Breast epithelium (tissue), 4 donors: ENCODE measurements at regions not wholly inside any gene's neighbourhood (a gene's known extent, or its start where the extent isn't known, plus 50 kb on each side); places are given as distances from the start of the nearest gene placed in this dataset.

Experiments
- DNase-seq, 2 donors: peaks; one replicate each; pipeline ENCODE4 v3.0.0-alpha.2; 2019; ENCODE audit warnings: low spot score in 2 of 2
- H3K27ac ChIP-seq, 2 donors: fragments of 200-600 bp; sonication (generic) in 1 of 2; one replicate each; pipeline ENCODE4 v1.5.1; 2016 to 2019; ENCODE audit warnings: mild to moderate bottlenecking in 1 of 2
- H3K27me3 ChIP-seq, 2 donors: fragments of 200-600 bp; sonication (generic) in 1 of 2; one replicate each; pipeline versions ENCODE4 v1.5.1 to v1.6.0; 2017 to 2019; ENCODE audit warnings: control low read depth in 1 of 2, mild to moderate bottlenecking in 1 of 2
- H3K36me3 ChIP-seq: fragments of 200-600 bp; one replicate; pipeline ENCODE4 v1.5.1; 2019
- H3K4me1 ChIP-seq, 2 donors: fragments of 200-600 bp; sonication (generic); one replicate each; pipeline ENCODE4 v1.5.1; 2016 to 2019; ENCODE audit warnings: control low read depth in 1 of 2
- H3K4me3 ChIP-seq, 3 donors: fragments of 200-600 bp; sonication (generic); 1 replicate in 2 of 3; 2 replicates in 1 of 3; pipeline ENCODE4 v1.5.1; 2016 to 2019; ENCODE audit warnings: mild to moderate bottlenecking in 3 of 3, moderate library complexity in 2 of 3
- H3K9me3 ChIP-seq, 2 donors: fragments of 200-600 bp; sonication (generic) in 1 of 2; one replicate each; pipeline ENCODE4 v1.5.1; 2016 to 2019; ENCODE audit warnings: control low read depth in 1 of 2
- POLR2A ChIP-seq: fragments of 450-650 bp; IDR thresholded peaks from one replicate; pipeline ENCODE4 v1.6.1; 2016; ENCODE audit warnings: antibody characterized with exemption, mild to moderate bottlenecking, moderate library complexity
- POLR2AphosphoS5 ChIP-seq, 3 donors: sonication (generic); formaldehyde crosslinking; IDR thresholded peaks; one replicate each; pipeline ENCODE4 v1.6.1; 2017; ENCODE audit warnings: antibody characterized with exemption in 3 of 3
- intact Hi-C: fragments of 100-400 bp; cut with DNase I; formaldehyde crosslinking; loops from one replicate; pipeline ENCODE4 v1.15.1; 2023; ENCODE audit warnings: low total_unique reads
- TF ChIP-seq, protein P1 (sequence below), 3 donors: fragments of 450-650 bp; IDR thresholded peaks; one replicate each; pipeline ENCODE4 v1.5.1; 2016 to 2017; ENCODE audit warnings: antibody characterized with exemption in 3 of 3, mild to moderate bottlenecking in 3 of 3, moderate library complexity in 3 of 3

DNA sequence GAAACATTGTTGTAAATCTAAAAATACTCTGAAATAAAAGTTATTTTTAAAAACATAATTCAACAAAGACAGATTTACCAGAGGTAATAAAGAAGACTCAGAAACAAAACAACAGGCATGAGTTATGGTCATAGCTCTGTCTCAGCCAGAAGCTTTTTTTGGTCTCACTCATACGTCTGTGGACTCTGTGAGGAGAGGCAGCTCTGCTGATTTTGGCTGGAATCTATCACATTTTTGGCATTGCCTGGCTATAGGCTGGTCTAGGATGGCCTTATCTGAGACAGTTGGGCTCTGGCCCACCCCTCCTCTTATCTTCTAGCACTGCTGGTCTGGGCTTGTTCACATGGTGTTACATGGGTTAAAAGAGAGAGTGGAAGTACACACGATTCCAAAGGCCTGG lies 514.0 kb upstream of the BTBD3 start:
- Histone ChIP-seq H3K4me3 (no peak overlapping the region), H3K4me1 (no peaks in the 10 kb centered on the region), H3K36me3 (no peaks in the 10 kb centered on the region), H3K9me3 (no peaks in the 10 kb centered on the region), H3K27me3 (no peaks in the 10 kb centered on the region), H3K27ac (no peak overlapping the region)
- TF ChIP-seq POLR2AphosphoS5 (IDR thresholded peaks at IDR 0.05): no peak
- TF ChIP-seq POLR2A: no peak
- TF ChIP-seq, protein P1, sequence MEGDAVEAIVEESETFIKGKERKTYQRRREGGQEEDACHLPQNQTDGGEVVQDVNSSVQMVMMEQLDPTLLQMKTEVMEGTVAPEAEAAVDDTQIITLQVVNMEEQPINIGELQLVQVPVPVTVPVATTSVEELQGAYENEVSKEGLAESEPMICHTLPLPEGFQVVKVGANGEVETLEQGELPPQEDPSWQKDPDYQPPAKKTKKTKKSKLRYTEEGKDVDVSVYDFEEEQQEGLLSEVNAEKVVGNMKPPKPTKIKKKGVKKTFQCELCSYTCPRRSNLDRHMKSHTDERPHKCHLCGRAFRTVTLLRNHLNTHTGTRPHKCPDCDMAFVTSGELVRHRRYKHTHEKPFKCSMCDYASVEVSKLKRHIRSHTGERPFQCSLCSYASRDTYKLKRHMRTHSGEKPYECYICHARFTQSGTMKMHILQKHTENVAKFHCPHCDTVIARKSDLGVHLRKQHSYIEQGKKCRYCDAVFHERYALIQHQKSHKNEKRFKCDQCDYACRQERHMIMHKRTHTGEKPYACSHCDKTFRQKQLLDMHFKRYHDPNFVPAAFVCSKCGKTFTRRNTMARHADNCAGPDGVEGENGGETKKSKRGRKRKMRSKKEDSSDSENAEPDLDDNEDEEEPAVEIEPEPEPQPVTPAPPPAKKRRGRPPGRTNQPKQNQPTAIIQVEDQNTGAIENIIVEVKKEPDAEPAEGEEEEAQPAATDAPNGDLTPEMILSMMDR (IDR thresholded peaks at IDR 0.05): no peak
- no peak for DNase-seq
- intact Hi-C loops: no loop called here

- intact Hi-C loops: no loop called here
- TF ChIP-seq, protein P1 (IDR thresholded peaks at IDR 0.05): no peak
- TF ChIP-seq POLR2AphosphoS5 (IDR thresholded peaks at IDR 0.05) (no peak), POLR2A (no peak)
Observed at GRCh38 chr20:11406877-11407276, 510.8 kb upstream of the BTBD3 start.

GRCh38 chr20:11409561-11409960 lies 508.1 kb upstream of the BTBD3 start:
- intact Hi-C loops: no loop called here
- Histone ChIP-seq H3K27me3 (no peaks in the 10 kb centered on the region), H3K27ac (no peak overlapping the region), H3K4me1 (no peaks in the 10 kb centered on the region), H3K9me3 (no peaks in the 10 kb centered on the region), H3K36me3 (no peaks in the 10 kb centered on the region), H3K4me3 (no peak overlapping the region)
- TF ChIP-seq, protein P1 (IDR thresholded peaks at IDR 0.05): no peak
- TF ChIP-seq POLR2AphosphoS5 (IDR thresholded peaks at IDR 0.05) (no peak), POLR2A (no peak)
- no peak for DNase-seq

More at GRCh38 chr20:11406877-11407276, 510.8 kb upstream of the BTBD3 start:
- Histone ChIP-seq H3K27ac (no peak overlapping the region), H3K27me3 (no peaks in the 10 kb centered on the region), H3K4me3 (no peak overlapping the region), H3K36me3 (no peaks in the 10 kb centered on the region), H3K4me1 (no peaks in the 10 kb centered on the region), H3K9me3 (no peaks in the 10 kb centered on the region)
- DNase-seq: no peak

- Histone ChIP-seq H3K27ac (no peak overlapping the region), H3K4me1 (no peaks in the 10 kb centered on the region), H3K4me3 (no peak overlapping the region), H3K36me3 (no peaks in the 10 kb centered on the region), H3K9me3 (no peaks in the 10 kb centered on the region), H3K27me3 (no peaks in the 10 kb centered on the region)
- intact Hi-C loops: no loop called here
- DNase-seq: no peak
- TF ChIP-seq POLR2AphosphoS5 (IDR thresholded peaks at IDR 0.05) (no peak), POLR2A (no peak)
- TF ChIP-seq, protein P1 (IDR thresholded peaks at IDR 0.05): no peak
Observed at GRCh38 chr20:11411765-11412164, 505.9 kb upstream of the BTBD3 start.

GRCh38 chr20:11426948-11427347 lies 490.7 kb upstream of the BTBD3 start:
- H3K4me3 ChIP-seq: no peak overlapping the region
- no peak overlapping the region for H3K27ac ChIP-seq
- intact Hi-C loops: no loop called here
- H3K27me3 ChIP-seq: no peaks in the 10 kb centered on the region
- DNase-seq: no peak
- no peaks in the 10 kb centered on the region for H3K36me3 ChIP-seq
- H3K4me1 ChIP-seq: no peaks in the 10 kb centered on the region
- no peak for TF ChIP-seq POLR2A
- TF ChIP-seq POLR2AphosphoS5 (IDR thresholded peaks at IDR 0.05): no peak
- TF ChIP-seq, protein P1 (IDR thresholded peaks at IDR 0.05): no peak
- H3K9me3 ChIP-seq: no peaks in the 10 kb centered on the region
